BLaER1 treated with 17β-estradiol and CSF1 and Interleukin-3, amounts not matched to agents 10 nM and 100 nM (cell line): ENCODE measurements at regions not wholly inside any gene's neighbourhood (a gene's known extent, or its start where the extent isn't known, plus 50 kb on each side); places are given as distances from the start of the nearest gene placed in this dataset.

ENCODE experiments used
- H3K27ac ChIP-seq, 11 experiments: shearing (Covaris generic); formaldehyde crosslinking; 2 replicates each; pipeline ENCODE4 v1.8.1; 2022
- H3K27me3 ChIP-seq, 11 experiments: shearing (Covaris generic); formaldehyde crosslinking; 2 replicates each; pipeline ENCODE4 v1.8.1; 2022
- H3K36me3 ChIP-seq, 11 experiments: shearing (Covaris generic); formaldehyde crosslinking; 2 replicates each; pipeline ENCODE4 v1.8.1; 2022
- H3K4me1 ChIP-seq, 10 experiments: shearing (Covaris generic); formaldehyde crosslinking; 2 replicates each; pipeline ENCODE4 v1.8.1; 2022
- H3K4me2 ChIP-seq, 11 experiments: shearing (Covaris generic); formaldehyde crosslinking; 2 replicates each; pipeline ENCODE4 v1.8.1; 2022
- H3K4me3 ChIP-seq, 10 experiments: shearing (Covaris generic); formaldehyde crosslinking; 2 replicates each; pipeline ENCODE4 v1.8.1; 2022
- H3K9ac ChIP-seq, 11 experiments: shearing (Covaris generic); formaldehyde crosslinking; 2 replicates each; pipeline ENCODE4 v1.8.1; 2022
- H3K9me3 ChIP-seq, 11 experiments: shearing (Covaris generic); formaldehyde crosslinking; replicated peaks in 1 of 11; 2 replicates each; pipeline ENCODE4 v1.8.1; 2022
- H4K20me1 ChIP-seq, 11 experiments: shearing (Covaris generic); formaldehyde crosslinking; 2 replicates each; pipeline ENCODE4 v1.8.1; 2022
- Cebpa-rat ChIP-seq, 11 experiments: shearing (Covaris generic); IDR thresholded peaks; 2 replicates each; pipeline ENCODE4 v1.8.1; 2022

DNA sequence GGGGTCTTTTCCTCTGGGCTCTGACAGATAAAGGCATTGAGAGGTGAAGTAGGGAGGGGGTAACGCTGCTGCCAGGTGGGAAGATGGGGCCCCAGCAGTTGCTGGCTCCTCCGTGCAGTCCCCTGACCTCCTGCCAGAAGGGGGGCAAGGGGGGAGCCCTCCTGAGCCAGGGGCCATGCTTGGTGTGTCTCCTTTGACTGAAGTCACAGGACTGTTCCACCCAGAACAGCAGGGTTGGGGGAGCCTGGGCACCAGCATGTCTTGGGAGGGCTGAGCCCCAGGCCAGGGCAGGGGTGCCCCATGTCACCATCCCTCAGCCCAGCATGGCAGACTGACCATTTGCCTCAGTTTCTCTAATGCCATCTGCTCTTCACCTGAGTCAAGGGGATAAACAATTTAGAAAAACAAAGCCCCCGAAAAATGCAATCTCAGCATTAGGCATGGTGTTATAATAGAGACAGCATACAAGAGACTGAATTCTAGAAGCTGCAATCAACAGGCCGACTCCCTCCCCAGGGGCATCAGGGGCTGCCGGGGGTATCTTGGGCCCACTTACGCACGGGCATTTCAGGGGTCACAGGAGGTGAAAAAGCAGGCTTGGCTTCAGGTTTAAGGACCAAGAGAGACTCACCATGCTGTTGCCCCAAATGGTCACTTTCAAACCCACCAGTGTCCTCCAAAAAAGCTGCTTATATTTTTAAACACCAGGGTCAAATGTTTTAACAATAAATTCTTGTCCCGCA lies 108.6 kb upstream of the GPR26 start:
- H3K4me1 ChIP-seq, result peaks cover 13 to 90% (median 87%) of the 10 kb centered on the region in 10 experiments
- peaks cover 0 to 12% (median 0%) of the 10 kb centered on the region in 11 experiments; a peak in 2 of 22 replicates for H3K9me3 ChIP-seq
- peaks cover 0 to 22% (median 0%) of the 10 kb centered on the region in 11 experiments; a peak in 4 of 22 replicates for H3K27me3 ChIP-seq
- no peaks in the 10 kb centered on the region for H3K36me3 ChIP-seq
- 0 out of 22 replicates have a peak, but pooled peaks cover 0 to 5% (median 0%) of the 10 kb centered on the region in 11 experiments for H4K20me1 ChIP-seq
- peak overlapping the region in 6 of 11 experiments; percentile 31 to 59 (median 45); a peak in 9 of 22 replicates for H3K27ac ChIP-seq
- H3K9ac ChIP-seq, result peak overlapping the region in 3 of 11 experiments; percentile 28 to 50 (median 50); a peak in 5 of 22 replicates
- no peak for TF ChIP-seq Cebpa-rat (IDR thresholded peaks at IDR 0.05)
- peak overlapping the region in 2 of 10 experiments; percentile 6 to 10; a peak in 1 of 20 replicates for H3K4me3 ChIP-seq
- H3K4me2 ChIP-seq, result peak overlapping the region; percentile 10 to 94 (median 81); a peak in 19 of 22 replicates

DNA sequence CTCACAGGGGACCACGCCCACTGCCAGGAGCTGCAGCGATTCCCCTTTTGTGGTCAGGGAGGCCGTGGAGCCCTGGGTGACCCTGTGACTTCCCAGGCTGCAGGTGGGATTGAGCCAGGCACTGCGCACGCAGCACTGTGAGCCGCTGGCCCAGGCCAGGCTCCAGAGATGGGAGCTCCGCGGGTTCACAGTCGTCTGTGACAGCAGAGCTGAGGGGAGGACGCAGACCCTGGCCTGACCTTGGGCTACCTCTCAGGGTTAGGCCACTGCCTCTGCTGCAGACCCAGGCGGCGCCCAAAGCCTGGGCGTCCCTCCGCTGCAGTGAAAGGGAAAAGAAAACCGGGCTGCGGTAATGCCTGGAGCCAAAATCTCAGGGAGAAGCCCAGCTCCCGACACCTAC lies 107.5 kb upstream of the GPR26 start:
- H3K4me3 ChIP-seq, result 0 out of 20 replicates have a peak overlapping the region, but pooled peaks of 1 of the 10 experiments have one; percentile 6
- peaks cover 0 to 22% (median 0%) of the 10 kb centered on the region in 11 experiments; a peak in 4 of 22 replicates for H3K27me3 ChIP-seq
- H4K20me1 ChIP-seq, result 0 out of 22 replicates have a peak, but pooled peaks cover 0 to 5% (median 0%) of the 10 kb centered on the region in 11 experiments
- no peaks in the 10 kb centered on the region for H3K36me3 ChIP-seq
- no peak for TF ChIP-seq Cebpa-rat (IDR thresholded peaks at IDR 0.05)
- H3K4me2 ChIP-seq, result peak overlapping the region; percentile 49 to 94 (median 81)
- 0 out of 22 replicates have a peak, but pooled peaks cover 0 to 3% (median 0%) of the 10 kb centered on the region in 11 experiments for H3K9me3 ChIP-seq
- H3K27ac ChIP-seq, result peak overlapping the region in 7 of 11 experiments; percentile 4 to 59 (median 34); a peak in 9 of 22 replicates
- H3K9ac ChIP-seq, result peak overlapping the region in 6 of 11 experiments; percentile 10 to 50 (median 29); a peak in 5 of 22 replicates
- peaks cover 13 to 79% (median 76%) of the 10 kb centered on the region in 10 experiments for H3K4me1 ChIP-seq

DNA sequence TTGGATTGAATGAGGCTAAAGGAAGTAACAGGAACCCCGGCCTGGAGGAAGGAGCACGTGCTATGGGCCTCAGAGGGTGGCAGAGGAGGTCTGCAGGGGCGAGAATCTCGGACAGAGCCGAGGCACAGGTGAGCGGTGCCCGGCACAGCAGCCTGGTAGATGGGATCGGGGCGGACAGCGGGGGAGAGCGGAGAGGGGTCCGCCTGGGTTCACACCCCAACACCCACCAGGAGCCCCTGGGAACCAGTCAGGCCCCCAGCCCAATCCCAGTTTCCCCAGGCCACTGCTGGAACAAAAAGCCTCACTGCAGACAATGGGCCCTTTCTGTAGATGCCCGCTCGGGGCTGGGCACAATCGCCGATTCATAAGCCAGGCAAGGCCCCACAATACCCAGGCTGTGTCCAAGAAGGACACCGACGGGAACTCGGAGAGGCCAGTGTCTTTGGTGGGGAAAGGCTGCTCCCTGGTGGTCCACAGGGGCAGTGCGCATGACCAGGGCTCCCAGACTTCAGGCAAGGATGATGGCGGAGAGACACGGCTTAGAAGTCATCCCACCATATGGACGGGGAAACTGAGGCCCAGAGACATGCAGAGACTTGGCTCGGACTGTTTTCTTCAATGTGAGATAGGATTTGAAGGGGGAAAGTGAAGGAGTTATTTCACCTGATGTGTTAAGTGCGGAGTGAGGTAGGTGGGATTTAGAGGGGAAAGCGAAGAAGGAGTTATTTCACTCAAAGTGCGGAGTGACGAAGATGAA lies 106.9 kb upstream of the GPR26 start:
- H3K4me1 ChIP-seq, result peaks cover 13 to 73% (median 70%) of the 10 kb centered on the region in 10 experiments
- peak overlapping the region in 6 of 11 experiments; percentile 17 to 59 (median 42); a peak in 9 of 22 replicates for H3K27ac ChIP-seq
- H3K9ac ChIP-seq, result peak overlapping the region in 6 of 11 experiments; percentile 5 to 50 (median 22); a peak in 5 of 22 replicates
- peak overlapping the region; percentile 49 to 94 (median 81) for H3K4me2 ChIP-seq
- no peak for TF ChIP-seq Cebpa-rat (IDR thresholded peaks at IDR 0.05)
- H3K4me3 ChIP-seq, result no peak overlapping the region
- 0 out of 22 replicates have a peak, but pooled peaks cover 0 to 5% (median 0%) of the 10 kb centered on the region in 11 experiments for H4K20me1 ChIP-seq
- H3K9me3 ChIP-seq, result 0 out of 22 replicates have a peak, but pooled peaks cover 0 to 3% (median 0%) of the 10 kb centered on the region in 11 experiments
- H3K27me3 ChIP-seq, result peaks cover 0 to 22% (median 0%) of the 10 kb centered on the region in 11 experiments; a peak in 4 of 22 replicates
- H3K36me3 ChIP-seq, result no peaks in the 10 kb centered on the region

DNA sequence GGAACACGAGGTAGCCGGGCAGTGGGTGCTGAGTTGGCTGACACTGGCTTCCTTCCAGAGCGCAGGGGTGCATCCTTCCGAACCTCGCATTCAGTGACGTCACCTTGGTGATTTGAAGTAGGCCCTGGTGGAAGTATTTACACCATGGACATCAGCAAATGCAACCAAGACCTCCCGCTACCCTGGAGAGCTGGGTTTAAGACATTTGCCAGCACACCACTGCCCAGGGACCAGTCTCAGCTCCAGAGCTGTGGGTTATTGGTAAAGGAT lies 106.4 kb upstream of the GPR26 start:
- 0 out of 22 replicates have a peak, but pooled peaks cover 0 to 3% (median 0%) of the 10 kb centered on the region in 11 experiments for H3K9me3 ChIP-seq
- no peak for TF ChIP-seq Cebpa-rat (IDR thresholded peaks at IDR 0.05)
- H3K9ac ChIP-seq, result no peak overlapping the region
- peak overlapping the region in 7 of 11 experiments; percentile 49 to 94 (median 86); a peak in 14 of 22 replicates for H3K4me2 ChIP-seq
- H3K36me3 ChIP-seq, result no peaks in the 10 kb centered on the region
- H3K4me3 ChIP-seq, result no peak overlapping the region
- peaks cover 13 to 68% (median 65%) of the 10 kb centered on the region in 10 experiments for H3K4me1 ChIP-seq
- H3K27me3 ChIP-seq, result peaks cover 0 to 22% (median 0%) of the 10 kb centered on the region in 11 experiments; a peak in 4 of 22 replicates
- 0 out of 22 replicates have a peak, but pooled peaks cover 0 to 5% (median 0%) of the 10 kb centered on the region in 11 experiments for H4K20me1 ChIP-seq
- no peak overlapping the region for H3K27ac ChIP-seq

DNA sequence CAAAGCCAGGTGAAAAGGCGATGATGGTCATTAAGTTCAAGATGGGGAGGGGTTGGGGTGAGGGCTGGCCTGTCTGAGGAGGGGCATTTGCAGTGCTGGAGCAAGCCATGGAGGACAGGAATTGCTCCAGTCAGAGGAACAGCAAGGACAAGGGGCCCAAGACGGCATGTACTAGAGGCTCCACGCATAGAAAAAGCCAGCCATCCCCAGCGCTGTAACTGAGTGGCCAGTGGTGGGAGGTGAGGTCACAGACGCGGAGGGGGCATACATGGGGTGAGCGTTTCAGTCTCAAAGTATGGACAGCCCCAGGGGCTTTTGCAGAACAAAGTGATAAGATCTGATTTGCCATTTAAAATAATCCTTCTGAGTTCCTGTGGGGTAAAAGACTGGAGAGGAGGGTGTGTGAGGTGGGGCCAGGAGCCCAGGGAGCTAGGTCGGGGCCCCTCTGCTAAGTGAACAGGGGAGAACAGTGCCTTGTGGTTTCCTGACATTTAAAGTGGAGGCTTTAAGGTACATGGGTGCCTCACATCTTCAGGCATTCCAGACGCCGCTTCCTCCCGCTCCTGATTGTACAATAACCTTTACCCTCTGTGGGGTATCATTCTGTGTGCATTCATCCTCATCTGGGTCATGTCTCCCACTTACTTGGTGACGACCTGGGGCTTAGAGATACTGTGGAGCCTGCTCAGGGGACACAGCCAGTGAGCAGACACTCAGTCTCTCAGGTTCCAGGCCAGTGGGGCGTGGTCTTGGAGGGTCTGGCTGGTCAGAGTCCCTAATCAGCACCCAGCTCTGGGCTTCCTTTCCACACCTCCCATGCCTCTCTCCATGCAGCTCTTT lies 105.6 kb upstream of the GPR26 start:
- Histone ChIP-seq H3K9me3 (0 out of 22 replicates have a peak, but pooled peaks cover 0 to 3% (median 0%) of the 10 kb centered on the region in 11 experiments), H3K36me3 (no peaks in the 10 kb centered on the region), H3K4me2 (peak overlapping the region in 8 of 11 experiments; percentile 44 to 94 (median 76); a peak in 16 of 22 replicates), H3K4me3 (no peak overlapping the region), H4K20me1 (0 out of 22 replicates have a peak, but pooled peaks cover 0 to 5% (median 0%) of the 10 kb centered on the region in 11 experiments), H3K9ac (peak overlapping the region in 2 of 11 experiments; percentile 2 to 30; a peak in 2 of 22 replicates), H3K4me1 (peaks cover 13 to 60% (median 58%) of the 10 kb centered on the region in 10 experiments), H3K27ac (no peak overlapping the region), H3K27me3 (peaks cover 0 to 22% (median 0%) of the 10 kb centered on the region in 11 experiments; a peak in 4 of 22 replicates)
- no peak for TF ChIP-seq Cebpa-rat (IDR thresholded peaks at IDR 0.05)

DNA sequence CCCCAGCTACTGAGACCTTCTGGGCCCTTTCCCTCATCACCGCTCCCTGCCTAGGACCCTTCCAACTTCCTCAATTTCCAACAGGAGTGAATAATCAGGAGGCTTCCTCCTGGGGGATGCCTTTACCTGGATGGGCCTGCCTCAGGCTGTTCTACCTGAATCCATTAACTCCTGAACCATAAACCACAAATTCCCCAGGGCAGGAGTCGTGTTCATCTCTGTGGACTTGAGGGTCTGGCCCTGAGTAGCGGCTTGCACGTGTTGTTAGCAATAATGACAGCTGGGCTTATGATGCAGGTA lies 105.1 kb upstream of the GPR26 start:
- Histone ChIP-seq H3K27me3 (peaks cover 0 to 18% (median 0%) of the 10 kb centered on the region in 11 experiments; a peak in 4 of 22 replicates), H3K4me2 (peak overlapping the region in 8 of 11 experiments; percentile 44 to 94 (median 76); a peak in 15 of 22 replicates), H3K4me3 (no peak overlapping the region), H3K27ac (no peak overlapping the region), H3K36me3 (no peaks in the 10 kb centered on the region), H3K9me3 (0 out of 22 replicates have a peak, but pooled peaks cover 0 to 3% (median 0%) of the 10 kb centered on the region in 11 experiments), H3K4me1 (peaks cover 10 to 54% (median 52%) of the 10 kb centered on the region in 10 experiments), H3K9ac (0 out of 22 replicates have a peak overlapping the region, but pooled peaks of 1 of the 11 experiments have one; percentile 30), H4K20me1 (0 out of 22 replicates have a peak, but pooled peaks cover 0 to 5% (median 0%) of the 10 kb centered on the region in 11 experiments)
- no peak for TF ChIP-seq Cebpa-rat (IDR thresholded peaks at IDR 0.05)

DNA sequence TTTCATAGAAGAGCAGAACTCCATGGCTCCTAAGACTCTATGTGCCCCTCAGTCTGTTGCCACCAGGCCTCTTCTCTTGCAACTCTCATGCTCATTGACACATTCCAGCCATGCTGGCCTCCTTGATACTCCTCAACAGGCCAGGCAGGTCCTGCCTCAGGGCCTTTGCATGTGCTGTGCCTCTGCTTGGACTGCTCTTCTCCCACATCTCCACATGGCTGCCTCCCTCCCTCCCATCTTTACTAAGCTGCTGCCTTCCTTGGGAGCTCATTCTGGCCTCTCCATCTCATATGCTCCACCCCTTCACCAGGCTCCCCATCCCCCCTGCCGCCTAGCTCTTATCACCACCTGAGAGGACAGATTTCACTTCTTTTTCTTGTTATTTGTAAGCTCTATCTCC lies 103.8 kb upstream of the GPR26 start:
- Histone ChIP-seq H3K4me2 (no peak overlapping the region), H3K4me3 (no peak overlapping the region), H3K27me3 (peaks cover 0 to 5% (median 0%) of the 10 kb centered on the region in 11 experiments; a peak in 2 of 22 replicates), H3K4me1 (peaks cover 9 to 41% (median 39%) of the 10 kb centered on the region in 10 experiments), H3K9me3 (0 out of 22 replicates have a peak, but pooled peaks cover 0 to 3% (median 0%) of the 10 kb centered on the region in 11 experiments), H3K9ac (no peak overlapping the region), H3K27ac (no peak overlapping the region), H4K20me1 (0 out of 22 replicates have a peak, but pooled peaks cover 0 to 5% (median 0%) of the 10 kb centered on the region in 11 experiments), H3K36me3 (no peaks in the 10 kb centered on the region)
- no peak for TF ChIP-seq Cebpa-rat (IDR thresholded peaks at IDR 0.05)
